ENCODE measurements at regions not wholly inside any gene's neighbourhood (a gene's known extent, or its start where the extent isn't known, plus 50 kb on each side); places are given as distances from the start of the nearest gene placed in this dataset.
"Not testable (repeated sequence)": the region's sequence is repeated elsewhere in the genome, so short reads cannot be mapped to it uniquely, and the experiment has no call there.

GRCh38 chr11:70551351-70552166 lies 153.2 kb downstream of the CTTN start:
- no peak for DNase-seq

GRCh38 chr11:70552167-70553150 lies 154.1 kb downstream of the CTTN start:
- DNase-seq, result no peak

DNA sequence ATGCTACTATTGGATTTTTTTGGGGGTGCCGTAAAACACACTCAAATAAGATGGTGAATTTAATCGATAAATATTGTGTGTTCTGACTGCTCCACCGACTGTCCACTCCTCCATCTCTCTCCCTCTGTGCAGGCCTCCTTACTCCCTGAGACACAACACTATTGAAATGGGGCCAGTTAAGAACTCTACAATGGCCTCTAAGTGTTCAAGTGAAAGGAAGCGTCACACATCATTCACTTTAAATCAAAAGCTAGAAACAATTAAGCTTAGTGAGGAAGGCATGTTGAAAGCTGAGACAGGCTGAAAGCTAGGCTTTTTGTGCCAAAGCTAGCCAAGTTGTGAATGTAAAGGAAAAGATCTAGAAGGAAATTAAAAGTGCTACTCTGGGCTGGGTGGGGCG lies 156.7 kb downstream of the CTTN start:
- DNase-seq, result no peak

DNA sequence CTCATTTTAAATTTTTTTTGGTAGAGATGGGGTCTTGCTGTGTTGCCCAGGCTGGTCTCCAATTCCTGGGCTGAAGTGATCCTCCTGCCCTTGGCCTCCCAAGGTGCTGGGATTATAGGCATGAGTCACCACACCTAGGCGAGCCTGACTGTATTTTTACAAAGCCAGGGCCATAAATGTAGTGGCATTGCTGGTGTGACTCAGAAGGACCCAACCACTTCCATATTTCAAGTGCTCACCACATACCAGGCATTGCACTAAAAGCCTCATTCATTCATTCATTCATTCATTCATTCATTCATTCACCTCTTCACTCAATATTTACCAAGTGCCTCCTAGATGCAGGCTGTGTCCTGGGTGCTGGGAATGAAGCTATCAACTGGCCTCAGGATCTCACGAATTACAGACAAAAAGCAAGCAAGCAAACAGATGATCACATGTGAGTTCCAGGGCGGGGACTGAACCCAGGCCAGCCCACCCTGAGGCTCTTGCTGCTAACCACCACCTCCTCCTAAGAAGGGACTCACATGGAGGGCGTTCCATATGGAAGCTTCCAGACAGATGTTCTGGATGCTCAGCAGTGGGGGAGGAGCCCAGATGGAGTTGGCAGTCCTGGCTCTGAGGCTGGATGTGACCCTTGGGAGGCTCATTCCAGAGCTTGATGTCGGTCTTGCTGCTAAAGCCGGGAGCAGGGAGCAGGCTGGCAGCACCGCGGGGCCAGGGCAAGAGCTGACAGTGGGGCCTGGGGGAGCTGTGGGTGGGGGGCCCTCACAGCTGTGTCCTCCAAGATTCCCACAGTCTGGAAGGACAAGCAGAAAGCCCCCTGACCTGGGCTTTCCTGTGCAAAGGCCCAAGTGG lies 158.8 kb downstream of the CTTN start:
- no peak for DNase-seq

- no peak for DNase-seq
These were observed 159.6 kb downstream of the CTTN start for GRCh38 chr11:70557742-70558485.

DNA sequence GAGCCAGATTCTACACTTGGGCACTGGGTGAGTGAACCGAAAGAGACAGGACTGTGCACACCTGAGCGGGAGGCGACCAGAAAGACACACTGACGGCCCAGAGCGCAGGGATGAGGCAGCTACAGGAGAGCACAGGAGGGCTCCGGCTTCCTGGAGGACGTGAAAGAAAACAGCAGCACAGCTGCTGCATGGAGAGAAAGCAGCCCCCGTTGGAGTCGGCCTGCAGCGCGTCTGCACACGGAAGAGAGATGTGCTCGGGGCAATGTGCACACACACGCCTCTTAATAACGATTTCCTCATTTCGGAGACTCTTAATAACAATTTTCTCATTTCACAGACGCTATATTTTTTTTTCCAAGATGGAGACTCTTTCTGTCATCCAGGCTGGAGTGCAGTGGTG lies 160.4 kb downstream of the CTTN start:
- DNase-seq, result no peak

DNA sequence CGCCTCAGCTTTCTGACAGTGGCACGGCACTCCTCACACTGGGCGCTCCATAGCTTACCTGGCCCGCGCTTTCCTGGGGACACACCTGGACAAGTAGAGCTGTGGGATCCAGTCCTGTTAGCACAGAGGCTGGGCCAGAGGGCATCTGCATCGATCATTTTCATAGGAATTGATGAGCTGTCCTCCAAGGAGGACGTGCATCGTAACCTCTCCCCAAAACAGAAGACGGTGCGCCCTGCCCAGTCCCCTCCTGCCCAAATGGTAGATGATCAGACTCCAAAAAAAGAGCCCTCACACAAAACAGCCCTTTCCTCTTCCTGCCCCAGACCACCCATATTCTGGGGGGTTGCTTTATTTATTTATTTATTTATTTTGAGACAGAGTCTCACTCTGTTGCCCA lies 161.2 kb downstream of the CTTN start:
- no peak for DNase-seq

- DNase-seq, result not testable (repeated sequence)
These were observed 162.3 kb downstream of the CTTN start for GRCh38 chr11:70560621-70561020.

- DNase-seq, result no peak
These were observed 168.6 kb downstream of the CTTN start for GRCh38 chr11:70566768-70567530.

DNA sequence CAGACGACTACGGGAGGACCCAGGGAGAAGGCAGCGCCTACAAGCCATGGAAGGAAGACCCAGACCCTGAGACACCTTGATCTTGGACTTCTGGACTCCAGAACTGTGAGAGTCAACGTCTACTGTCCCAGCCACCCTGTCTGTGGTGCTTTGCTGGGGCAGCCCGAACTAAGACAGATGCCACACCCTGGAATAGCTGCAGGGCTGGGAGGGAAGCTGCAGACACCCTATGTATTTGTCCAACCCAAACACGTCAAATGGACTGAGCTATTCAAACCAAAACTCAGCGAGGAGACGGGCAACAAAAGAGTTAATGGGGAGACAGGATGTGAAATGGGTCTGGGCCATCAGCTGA lies 169.3 kb downstream of the CTTN start:
- DNase-seq, result no peak

GRCh38 chr11:70568035-70568813 lies 169.9 kb downstream of the CTTN start:
- no peak for DNase-seq

DNA sequence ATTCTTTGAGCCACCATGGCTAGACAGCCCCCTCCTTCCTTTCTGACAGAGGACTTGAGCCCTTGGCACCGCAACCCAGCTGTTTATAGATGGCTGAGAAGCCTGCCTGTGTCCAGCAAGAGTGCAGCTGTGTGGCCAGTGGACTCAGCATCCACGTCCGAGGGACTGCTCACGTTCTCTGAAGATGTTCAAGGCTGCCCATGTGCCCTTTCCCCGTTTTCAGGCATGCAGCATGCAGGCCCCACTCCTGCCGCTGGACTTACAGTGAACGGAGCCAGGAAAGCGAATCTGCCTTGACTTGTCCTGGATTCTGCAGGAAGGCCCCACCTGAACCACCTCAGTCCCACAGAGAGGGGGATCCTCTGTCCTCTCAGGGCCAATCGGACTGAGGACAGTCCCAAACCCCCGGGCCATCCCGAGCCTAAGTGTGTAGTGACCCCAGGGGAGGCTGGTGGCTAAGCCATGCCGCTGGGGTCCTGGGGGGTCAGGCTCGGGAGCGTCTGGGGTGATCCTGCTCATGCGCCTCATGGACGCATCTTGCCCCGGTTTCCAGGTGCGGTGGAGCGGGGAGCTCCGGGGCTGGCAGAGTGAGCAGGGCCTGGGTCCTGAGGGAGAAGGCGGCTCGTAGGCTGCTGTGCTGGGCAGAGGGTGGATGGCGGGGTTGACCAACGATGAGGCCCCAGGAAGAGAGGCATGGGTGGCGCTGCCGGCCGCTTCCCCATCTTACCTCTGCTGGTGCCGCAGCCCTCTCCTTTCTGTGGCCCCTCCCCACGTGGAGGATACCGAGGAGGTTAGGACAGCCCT lies 170.7 kb downstream of the CTTN start:
- DNase-seq, result no peak

DNA sequence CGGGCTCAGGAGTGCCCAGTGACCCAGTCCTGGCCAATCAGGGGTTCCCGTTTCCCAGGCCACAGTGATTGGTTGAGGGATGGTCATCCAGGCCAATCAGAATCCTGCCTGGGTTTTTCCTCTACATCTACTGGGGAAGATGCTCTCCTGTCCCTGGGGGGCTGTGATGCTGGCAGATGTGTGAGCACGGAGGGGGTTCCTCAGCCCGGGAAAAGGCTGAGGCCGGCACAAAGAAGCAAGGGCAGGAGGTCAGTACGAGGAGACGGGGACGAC lies 171.2 kb downstream of the CTTN start:
- no peak for DNase-seq

DNA sequence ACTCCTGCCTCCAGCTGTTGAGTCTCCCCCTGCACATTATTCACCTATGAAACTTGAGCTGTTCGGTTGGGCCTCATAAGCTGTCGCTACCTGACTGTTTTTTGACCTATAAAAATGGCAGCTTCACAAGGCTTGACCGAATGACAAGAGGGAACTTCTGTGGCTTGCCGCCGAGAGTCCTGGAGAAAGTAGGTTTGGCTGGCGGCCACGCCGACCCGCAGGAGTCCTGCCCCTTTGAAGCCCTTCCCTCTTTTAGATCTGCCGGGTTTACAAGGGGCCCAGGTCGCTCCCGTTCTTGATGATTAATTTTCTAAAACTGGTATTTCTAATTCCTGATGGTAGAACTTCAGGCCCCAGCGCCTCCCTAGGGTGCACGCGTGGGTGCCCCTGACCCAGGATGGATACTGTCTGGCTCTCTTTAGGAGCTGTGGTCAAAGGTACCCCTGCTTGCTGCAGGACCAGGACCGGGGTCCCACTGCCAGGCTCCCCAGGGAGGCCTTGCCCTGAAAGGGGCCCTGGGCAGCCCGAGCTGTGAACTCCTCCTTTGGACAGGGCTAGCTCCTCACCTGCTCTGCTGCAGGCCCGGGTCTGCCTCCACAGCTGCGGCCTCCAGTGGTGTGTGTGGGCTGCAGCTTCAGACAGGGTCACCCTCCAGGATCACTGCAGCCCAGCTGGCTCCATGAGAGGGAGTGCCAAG lies 171.8 kb downstream of the CTTN start:
- no peak for DNase-seq

GRCh38 chr11:70570693-70571395 lies 172.5 kb downstream of the CTTN start:
- DNase-seq, result no peak

DNA sequence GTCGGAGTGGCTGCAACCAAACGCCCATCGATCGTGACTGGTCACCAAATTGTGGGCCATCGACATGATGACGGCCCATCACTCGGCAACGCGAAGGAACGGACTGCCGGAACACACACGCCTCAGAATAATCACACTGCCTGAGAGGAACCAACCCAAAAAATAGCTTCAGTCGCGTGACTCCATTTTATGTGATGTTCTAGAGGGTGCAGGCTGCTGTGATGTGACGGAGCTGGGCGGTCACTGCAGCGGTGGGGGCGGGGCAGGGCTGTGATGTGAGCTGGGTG lies 174.6 kb downstream of the CTTN start:
- DNase-seq, result no peak

DNA sequence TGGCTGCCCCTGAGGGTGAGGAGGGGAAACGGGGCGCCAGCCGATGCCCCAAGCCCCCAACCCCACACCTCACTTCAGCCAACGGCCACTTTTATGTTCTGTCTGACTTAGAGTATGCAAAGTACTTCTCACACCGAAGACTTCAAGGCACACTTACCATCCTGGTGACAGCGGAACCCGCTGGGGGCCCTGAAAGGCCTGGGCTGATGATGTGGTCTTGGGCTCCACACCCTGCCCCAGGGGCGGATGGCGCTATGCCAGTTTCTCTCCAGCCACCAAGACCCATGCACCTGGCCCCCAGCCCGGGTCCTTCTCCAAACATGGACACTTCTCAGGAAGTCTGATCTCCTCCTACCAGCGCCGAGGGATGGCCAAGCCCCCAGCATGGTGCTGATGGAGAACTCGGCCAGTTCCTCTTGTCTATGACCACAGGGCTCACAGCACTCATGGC lies 175.4 kb downstream of the CTTN start:
- no peak for DNase-seq

DNA sequence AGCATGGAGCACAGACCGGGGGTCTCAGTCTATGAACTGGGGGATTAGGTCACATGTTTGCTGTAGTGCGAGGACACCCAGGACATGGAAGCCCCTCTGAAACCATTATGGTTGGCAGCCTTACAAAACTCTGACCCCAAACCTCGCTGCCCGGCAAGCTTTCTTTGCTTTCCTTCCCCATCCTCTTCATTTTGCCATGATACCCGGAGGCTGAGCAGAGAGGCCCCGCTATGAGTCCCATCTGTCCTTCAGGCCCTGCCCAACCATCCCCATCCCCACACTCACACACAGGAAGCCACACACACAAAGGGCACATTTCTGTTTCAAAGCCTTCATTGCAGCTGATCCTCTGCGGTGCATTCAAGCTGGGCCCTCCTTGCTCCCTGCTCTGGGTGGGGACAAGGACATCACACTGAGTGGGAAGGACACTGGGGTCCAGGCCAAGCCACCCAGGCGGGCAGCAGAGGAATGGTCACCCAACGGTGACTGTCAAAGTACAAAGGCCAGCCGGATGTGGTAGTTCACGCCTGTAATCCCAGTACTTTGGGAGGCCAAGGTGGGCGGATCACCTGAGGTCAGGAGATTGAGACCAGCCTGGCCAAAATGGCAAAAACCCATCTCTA lies 176.5 kb downstream of the CTTN start:
- no peak for DNase-seq

Measured in stimulated activated CD4-positive, alpha-beta T cell treated with anti-CD3 and anti-CD28 coated beads, Interleukin-12 subunit alpha, Interleukin-12 subunit beta, amount 100 ng/mL, for 4 hours (primary cell).